EL (cell line): ENCODE measurements at regions not wholly inside any gene's neighbourhood (a gene's known extent, or its start where the extent isn't known, plus 50 kb on each side); places are given as distances from the start of the nearest gene placed in this dataset.

ENCODE experiments used
- DNase-seq: peaks from one replicate; pipeline ENCODE4 v3.0.0-alpha.2; 2016

- no peak for DNase-seq
Measured at GRCh38 chr4:123455360-123455759, 58.8 kb downstream of the SPRY1 start.

- DNase-seq: no peak
Measured at GRCh38 chr4:123462007-123462406, 65.4 kb downstream of the SPRY1 start.

- DNase-seq: no peak
Measured at GRCh38 chr4:123463869-123464268, 67.3 kb downstream of the SPRY1 start.

GRCh38 chr4:123465416-123465815, 68.8 kb downstream of the SPRY1 start:
- no peak for DNase-seq

- DNase-seq: no peak
Measured at GRCh38 chr4:123466080-123466785, 69.6 kb downstream of the SPRY1 start.

GRCh38 chr4:123468479-123469031, 72.0 kb downstream of the SPRY1 start:
- no peak for DNase-seq

- no peak for DNase-seq
Measured at GRCh38 chr4:123469245-123469644, 72.7 kb downstream of the SPRY1 start.

- DNase-seq: no peak
Measured at GRCh38 chr4:123469696-123470095, 73.1 kb downstream of the SPRY1 start.

- no peak for DNase-seq
Measured at GRCh38 chr4:123470640-123471039, 74.0 kb downstream of the SPRY1 start.

- no peak for DNase-seq
Measured at GRCh38 chr4:123471655-123472369, 75.2 kb downstream of the SPRY1 start.

- DNase-seq: no peak
Measured at GRCh38 chr4:123474817-123475216, 78.2 kb downstream of the SPRY1 start.

GRCh38 chr4:123476089-123476488, 79.5 kb downstream of the SPRY1 start:
- no peak for DNase-seq

GRCh38 chr4:123477711-123478209, 81.2 kb downstream of the SPRY1 start:
- no peak for DNase-seq

GRCh38 chr4:123478859-123479345, 82.3 kb downstream of the SPRY1 start:
- DNase-seq: peak; percentile 75

- DNase-seq: peak; percentile 14
Measured at GRCh38 chr4:123479944-123480343, 83.3 kb downstream of the SPRY1 start.

GRCh38 chr4:123480706-123481418, 84.3 kb downstream of the SPRY1 start:
- peak; percentile 74 for DNase-seq

- DNase-seq: no peak
Measured at GRCh38 chr4:123481717-123482116, 85.1 kb downstream of the SPRY1 start.

- DNase-seq: no peak
Measured at GRCh38 chr4:123484291-123484926, 87.8 kb downstream of the SPRY1 start.

GRCh38 chr4:123485601-123486000, 89.0 kb downstream of the SPRY1 start:
- no peak for DNase-seq

GRCh38 chr4:123488916-123489315, 92.3 kb downstream of the SPRY1 start:
- DNase-seq: peak; percentile 60

GRCh38 chr4:123495530-123495929, 98.9 kb downstream of the SPRY1 start:
- DNase-seq: no peak

GRCh38 chr4:123496421-123496820, 99.8 kb downstream of the SPRY1 start:
- no peak for DNase-seq

- DNase-seq: no peak
Measured at GRCh38 chr4:123497340-123497739, 100.7 kb downstream of the SPRY1 start.
